GM12892 (cell line): ENCODE measurements at regions not wholly inside any gene's neighbourhood (a gene's known extent, or its start where the extent isn't known, plus 50 kb on each side); places are given as distances from the start of the nearest gene placed in this dataset.

Experiments
- POLR2A ChIP-seq: IDR thresholded peaks from 2 replicates; pipeline ENCODE4 v1.6.1; 2011; ENCODE audit warnings: low read depth, low read length, control low read depth
- POLR2AphosphoS5 ChIP-seq: IDR thresholded peaks from 2 replicates; pipeline ENCODE4 v1.6.1; 2011; ENCODE audit warnings: low read depth, low read length, control low read depth

DNA sequence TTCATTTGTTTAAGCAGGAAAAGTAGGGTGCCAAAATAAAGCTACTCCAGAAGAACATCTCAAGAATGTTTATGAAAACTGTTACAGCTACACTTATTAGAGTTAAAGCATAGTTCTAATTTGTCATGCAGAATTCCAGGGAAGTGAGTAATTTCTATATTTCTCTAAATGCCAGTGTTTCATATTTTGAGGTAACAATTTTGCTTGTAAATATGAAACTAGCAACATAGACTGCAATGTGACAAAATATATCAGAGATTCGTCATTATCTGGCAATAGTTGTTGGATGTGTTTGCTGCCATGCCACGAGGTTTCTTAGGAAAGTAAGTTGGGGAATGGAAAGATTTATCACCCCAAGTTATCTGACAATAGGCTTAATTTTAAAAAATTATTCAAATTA lies 424.1 kb upstream of the ZEB2 start:
- TF ChIP-seq POLR2AphosphoS5 (no peak), POLR2A (no peak)
